Upper lobe of left lung (tissue), 4 donors: ENCODE measurements at regions not wholly inside any gene's neighbourhood (a gene's known extent, or its start where the extent isn't known, plus 50 kb on each side); places are given as distances from the start of the nearest gene placed in this dataset.

Experiments used
- EP300 ChIP-seq, 4 donors: sonication (generic); formaldehyde crosslinking; IDR thresholded peaks; one replicate each; pipeline ENCODE4 v1.5.1; 2017; ENCODE audit warnings: antibody characterized with exemption in 4 of 4, control low read depth in 2 of 4
- POLR2A ChIP-seq, 4 donors: fragments of 450-650 bp; IDR thresholded peaks; one replicate each; pipeline ENCODE4 v1.5.1; 2016 to 2017; ENCODE audit warnings: antibody characterized with exemption in 4 of 4, mild to moderate bottlenecking in 2 of 4
- POLR2AphosphoS5 ChIP-seq, 2 donors: sonication (generic); formaldehyde crosslinking; IDR thresholded peaks; one replicate each; pipeline ENCODE4 v1.5.1; 2017; ENCODE audit warnings: antibody characterized with exemption in 2 of 2
- TF ChIP-seq, protein P1 (sequence below), 6 experiments: fragments of 450-650 bp in 4 of 6; fragments of 200-600 bp in 2 of 6; sonication (generic) in 2 of 6; IDR thresholded peaks; one replicate each; pipeline ENCODE4 v1.5.1; 2016 to 2019; ENCODE audit warnings: antibody characterized with exemption in 6 of 6

DNA sequence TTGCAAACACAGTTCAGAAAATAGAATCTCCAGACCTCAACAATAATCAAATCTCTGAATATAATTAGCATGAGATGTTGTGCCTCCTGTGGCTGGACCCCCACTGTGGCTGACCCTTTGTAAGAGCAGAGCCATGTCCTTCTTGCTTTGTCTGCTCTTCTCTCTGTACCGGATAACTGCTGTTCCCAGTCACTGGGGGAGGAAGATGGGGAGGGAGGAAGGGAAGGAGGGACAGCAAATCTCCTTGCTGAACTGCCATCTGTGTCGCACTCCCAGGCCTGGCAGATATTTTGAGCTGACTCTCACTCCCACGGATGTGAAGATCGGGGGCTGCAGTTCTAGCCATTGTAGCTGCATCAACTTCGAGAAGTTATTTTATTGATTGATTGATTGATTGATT, 319.0 kb upstream of the CXCR4 start:
- TF ChIP-seq, protein P1, sequence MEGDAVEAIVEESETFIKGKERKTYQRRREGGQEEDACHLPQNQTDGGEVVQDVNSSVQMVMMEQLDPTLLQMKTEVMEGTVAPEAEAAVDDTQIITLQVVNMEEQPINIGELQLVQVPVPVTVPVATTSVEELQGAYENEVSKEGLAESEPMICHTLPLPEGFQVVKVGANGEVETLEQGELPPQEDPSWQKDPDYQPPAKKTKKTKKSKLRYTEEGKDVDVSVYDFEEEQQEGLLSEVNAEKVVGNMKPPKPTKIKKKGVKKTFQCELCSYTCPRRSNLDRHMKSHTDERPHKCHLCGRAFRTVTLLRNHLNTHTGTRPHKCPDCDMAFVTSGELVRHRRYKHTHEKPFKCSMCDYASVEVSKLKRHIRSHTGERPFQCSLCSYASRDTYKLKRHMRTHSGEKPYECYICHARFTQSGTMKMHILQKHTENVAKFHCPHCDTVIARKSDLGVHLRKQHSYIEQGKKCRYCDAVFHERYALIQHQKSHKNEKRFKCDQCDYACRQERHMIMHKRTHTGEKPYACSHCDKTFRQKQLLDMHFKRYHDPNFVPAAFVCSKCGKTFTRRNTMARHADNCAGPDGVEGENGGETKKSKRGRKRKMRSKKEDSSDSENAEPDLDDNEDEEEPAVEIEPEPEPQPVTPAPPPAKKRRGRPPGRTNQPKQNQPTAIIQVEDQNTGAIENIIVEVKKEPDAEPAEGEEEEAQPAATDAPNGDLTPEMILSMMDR (IDR thresholded peaks at IDR 0.05): no peak
- TF ChIP-seq POLR2AphosphoS5 (IDR thresholded peaks at IDR 0.05) (no peak), POLR2A (IDR thresholded peaks at IDR 0.05) (no peak), EP300 (IDR thresholded peaks at IDR 0.05) (no peak)
